Frontal cortex (tissue), 3 donors: ENCODE measurements at regions not wholly inside any gene's neighbourhood (a gene's known extent, or its start where the extent isn't known, plus 50 kb on each side); places are given as distances from the start of the nearest gene placed in this dataset.

Source experiments
- DNase-seq, 2 donors: peaks; one replicate each; pipeline ENCODE4 v3.0.0; 2012; ENCODE audit warnings: low spot score in 2 of 2
- FAIRE-seq: peaks from 2 replicates; lab custom pipeline; 2012; peaks lifted over from hg19 to GRCh38; lab: Jason Lieb, UNC
- donor health status: control.
- donor health status: control.
- donor health status: control.

DNA sequence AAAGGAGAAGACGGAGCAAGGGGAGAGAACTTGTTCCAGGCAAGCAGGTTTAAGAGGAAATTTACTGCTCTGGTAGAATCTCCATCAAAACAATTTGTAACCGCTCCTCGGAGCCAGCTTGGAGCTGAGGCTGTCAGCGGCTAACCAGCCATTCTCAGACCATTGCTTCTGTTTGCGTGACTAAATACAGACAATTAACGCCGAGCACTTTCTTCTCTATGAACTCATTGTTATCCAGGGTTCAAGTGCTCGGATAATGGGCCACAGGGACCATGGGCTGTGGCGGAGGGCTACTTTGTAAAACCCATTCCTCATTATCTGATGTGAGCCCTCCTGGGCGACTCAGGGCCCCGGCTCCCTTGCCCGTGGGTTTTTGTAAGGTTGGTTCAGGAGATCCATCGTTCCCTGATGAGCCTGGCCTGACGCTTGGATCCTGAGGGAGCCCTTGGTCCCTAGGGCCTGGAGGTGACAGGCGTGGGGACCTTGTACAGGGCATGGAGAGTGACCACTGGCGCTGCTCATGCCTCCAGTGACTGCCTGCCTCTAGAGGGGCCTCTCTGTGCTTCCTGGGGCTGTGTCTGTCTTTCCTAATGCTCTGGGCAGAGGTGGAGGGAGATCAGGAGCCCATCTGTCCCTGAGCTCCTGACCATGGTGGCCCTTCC lies 61.5 kb upstream of the ZNF536 start:
- no peak for DNase-seq
- FAIRE-seq = no peak

GRCh38 chr19:30311911-30312310 lies 60.3 kb upstream of the ZNF536 start:
- FAIRE-seq = no peak
- DNase-seq = no peak

DNA sequence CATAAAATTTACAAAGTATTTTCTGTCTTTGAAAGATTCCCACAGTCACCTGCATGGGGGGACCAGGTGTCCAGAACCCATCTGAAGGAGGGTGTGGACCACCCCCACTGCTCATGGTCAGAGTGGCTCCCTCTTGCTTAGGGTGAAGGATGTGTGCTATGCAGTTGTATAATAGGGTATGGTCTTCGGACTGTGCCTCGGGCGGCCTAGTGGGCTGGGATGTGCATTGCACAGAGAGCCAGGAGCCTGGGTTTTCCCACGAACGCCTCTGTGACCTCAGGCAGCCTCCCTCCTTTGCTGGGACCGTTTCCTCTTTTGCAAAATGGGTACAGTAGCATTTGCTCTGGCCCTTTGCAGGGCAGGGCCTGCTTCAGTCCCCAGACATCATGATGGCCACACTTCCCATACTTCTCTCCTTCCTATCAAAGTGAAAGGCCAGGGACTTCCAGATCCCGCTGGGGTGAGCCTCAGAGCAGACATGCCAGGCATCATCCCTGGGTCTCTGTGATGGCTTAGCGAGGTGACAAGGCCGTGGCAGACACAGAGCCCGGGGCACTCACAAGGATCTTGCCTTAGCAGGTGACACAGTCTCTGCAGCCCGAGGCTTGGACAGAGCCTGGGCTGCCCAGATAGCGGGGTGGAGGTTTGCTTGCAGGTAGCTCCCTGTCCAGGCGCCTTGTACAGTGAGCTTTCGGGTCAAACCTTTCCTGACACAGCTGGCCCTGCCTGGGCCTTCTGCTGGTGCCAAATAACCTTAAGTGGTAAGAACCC lies 59.4 kb upstream of the ZNF536 start:
- FAIRE-seq (no peak), DNase-seq (no peak)

- no peak for DNase-seq
- FAIRE-seq = no peak
Observed at GRCh38 chr19:30313353-30313750, 58.8 kb upstream of the ZNF536 start.

GRCh38 chr19:30314056-30314804 lies 58.0 kb upstream of the ZNF536 start:
- FAIRE-seq (no peak), DNase-seq (no peak)

DNA sequence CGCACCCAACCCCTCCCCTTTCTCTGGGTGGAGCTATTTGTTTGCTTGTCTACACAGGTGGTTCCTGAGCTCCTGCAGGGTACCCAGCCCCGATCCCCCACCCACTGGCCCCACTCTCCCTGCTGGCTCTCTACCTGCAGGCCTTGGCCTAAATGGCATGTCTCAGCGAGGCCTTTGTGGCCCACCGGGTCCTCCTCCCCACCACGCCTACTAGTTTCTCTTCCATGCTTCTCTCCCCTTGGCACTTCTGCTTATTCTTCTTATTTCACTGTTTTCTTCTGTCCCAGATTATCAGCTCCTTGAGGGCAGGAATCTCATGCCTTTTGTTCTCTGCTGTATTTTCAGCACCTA lies 57.4 kb upstream of the ZNF536 start:
- FAIRE-seq (no peak), DNase-seq (no peak)

- DNase-seq (no peak), FAIRE-seq (no peak)
Observed at GRCh38 chr19:30315159-30315558, 57.0 kb upstream of the ZNF536 start.

GRCh38 chr19:30316000-30316491 lies 56.1 kb upstream of the ZNF536 start:
- DNase-seq = no peak
- FAIRE-seq = no peak

- FAIRE-seq (no peak), DNase-seq (no peak)
Observed at GRCh38 chr19:30316560-30317106, 55.6 kb upstream of the ZNF536 start.

GRCh38 chr19:30317403-30317802 lies 54.8 kb upstream of the ZNF536 start:
- DNase-seq (no peak), FAIRE-seq (no peak)

DNA sequence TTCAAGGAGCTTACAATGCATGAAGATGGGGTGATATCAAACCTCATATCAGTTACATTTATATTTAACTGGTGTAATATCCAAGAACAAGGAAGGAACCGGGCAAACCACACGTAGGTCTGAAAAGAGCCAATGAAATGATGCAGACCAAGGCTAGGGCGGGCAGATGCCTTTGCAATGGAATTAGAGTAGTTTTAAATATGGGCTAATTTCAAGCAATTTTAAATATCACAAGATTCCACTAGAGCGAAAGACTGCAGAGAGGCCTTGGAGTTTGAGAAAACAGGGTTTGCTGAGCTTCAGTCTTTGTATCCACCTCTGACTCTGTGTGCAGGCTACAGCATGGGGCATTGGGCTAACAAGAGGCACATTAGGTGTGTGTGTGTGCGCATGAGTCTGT lies 53.9 kb upstream of the ZNF536 start:
- no peak for FAIRE-seq

GRCh38 chr19:30318936-30319335 lies 53.2 kb upstream of the ZNF536 start:
- no peak for DNase-seq
- FAIRE-seq = no peak

More for the DNA sequence above, 53.9 kb upstream of the ZNF536 start:
- no peak for DNase-seq

GRCh38 chr19:30319411-30319810 lies 52.8 kb upstream of the ZNF536 start:
- no peak for FAIRE-seq

DNA sequence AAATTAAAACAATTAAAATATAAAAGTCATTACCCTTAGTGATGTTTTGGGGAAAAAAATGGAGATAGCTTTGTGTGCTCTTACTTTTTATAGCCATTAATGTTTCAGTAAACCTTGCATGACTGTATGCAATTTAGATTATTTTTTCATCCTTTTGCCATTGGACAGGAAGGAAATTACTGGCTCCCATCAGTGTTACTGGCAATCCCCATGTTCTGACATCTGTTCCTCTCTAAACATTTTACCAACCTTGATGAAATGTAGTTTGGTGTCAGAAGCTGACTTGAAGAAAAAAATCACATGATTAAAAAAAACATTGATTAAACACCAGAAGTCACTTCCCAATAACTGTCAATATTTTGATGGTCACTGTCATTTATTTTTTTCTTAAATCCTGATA lies 52.3 kb upstream of the ZNF536 start:
- FAIRE-seq (peak; percentile 47), DNase-seq (no peak)

More at GRCh38 chr19:30319411-30319810, 52.8 kb upstream of the ZNF536 start:
- DNase-seq = no peak

- DNase-seq = no peak
- FAIRE-seq = no peak
Observed at GRCh38 chr19:30320466-30320865, 51.7 kb upstream of the ZNF536 start.

- FAIRE-seq = no peak
Observed at GRCh38 chr19:30320916-30321315, 51.3 kb upstream of the ZNF536 start.

More at GRCh38 chr19:30320916-30321315, 51.3 kb upstream of the ZNF536 start:
- no peak for DNase-seq
